ENCODE measurements at regions not wholly inside any gene's neighbourhood (a gene's known extent, or its start where the extent isn't known, plus 50 kb on each side); places are given as distances from the start of the nearest gene placed in this dataset.
"Not testable (repeated sequence)": the region's sequence is repeated elsewhere in the genome, so short reads cannot be mapped to it uniquely, and the experiment has no call there.

DNA sequence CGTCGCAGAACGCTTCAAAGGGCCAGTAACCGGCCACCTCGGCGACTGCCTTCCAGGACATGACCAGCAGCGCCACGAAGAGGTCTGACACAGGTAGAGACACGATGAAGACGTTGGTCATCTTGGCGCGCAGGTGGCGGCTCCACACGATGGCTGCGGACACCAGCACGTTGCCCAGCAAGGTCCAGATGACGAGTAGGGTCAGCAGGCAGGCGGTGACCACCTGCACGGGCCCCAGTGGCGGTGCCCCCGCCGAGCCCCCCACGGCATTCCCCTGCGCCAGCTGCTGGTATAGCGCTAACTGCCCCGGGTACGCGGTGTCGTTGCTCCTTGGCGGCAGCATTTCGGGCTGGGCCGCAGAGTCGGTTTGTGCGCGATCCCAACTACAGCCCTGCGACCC lies 2994.1 kb downstream of the RPIA start:
- not testable (repeated sequence) for TF ChIP-seq EZH2 (IDR thresholded peaks at IDR 0.05; ENCODE audit: low read depth, unreplicated experiment); EZH2phosphoT487 (IDR thresholded peaks at IDR 0.05; ENCODE audit: unreplicated experiment); ZNF114 (CRISPR knock-in tag; IDR thresholded peaks at IDR 0.05); POLR2AphosphoS5 (IDR thresholded peaks at IDR 0.05; ENCODE audit: low read depth); NANOG (IDR thresholded peaks at IDR 0.05; ENCODE audit: borderline replicate concordance); JUNB (IDR thresholded peaks at IDR 0.05; ENCODE audit: unreplicated experiment); CREB1 (CRISPR knock-in tag; IDR thresholded peaks at IDR 0.05; ENCODE audit: low read depth); STAT1 (IDR thresholded peaks at IDR 0.05; ENCODE audit: unreplicated experiment); ZNF331 (CRISPR knock-in tag; IDR thresholded peaks at IDR 0.05; ENCODE audit: low read depth)
- TF ChIP-seq, protein P1, sequence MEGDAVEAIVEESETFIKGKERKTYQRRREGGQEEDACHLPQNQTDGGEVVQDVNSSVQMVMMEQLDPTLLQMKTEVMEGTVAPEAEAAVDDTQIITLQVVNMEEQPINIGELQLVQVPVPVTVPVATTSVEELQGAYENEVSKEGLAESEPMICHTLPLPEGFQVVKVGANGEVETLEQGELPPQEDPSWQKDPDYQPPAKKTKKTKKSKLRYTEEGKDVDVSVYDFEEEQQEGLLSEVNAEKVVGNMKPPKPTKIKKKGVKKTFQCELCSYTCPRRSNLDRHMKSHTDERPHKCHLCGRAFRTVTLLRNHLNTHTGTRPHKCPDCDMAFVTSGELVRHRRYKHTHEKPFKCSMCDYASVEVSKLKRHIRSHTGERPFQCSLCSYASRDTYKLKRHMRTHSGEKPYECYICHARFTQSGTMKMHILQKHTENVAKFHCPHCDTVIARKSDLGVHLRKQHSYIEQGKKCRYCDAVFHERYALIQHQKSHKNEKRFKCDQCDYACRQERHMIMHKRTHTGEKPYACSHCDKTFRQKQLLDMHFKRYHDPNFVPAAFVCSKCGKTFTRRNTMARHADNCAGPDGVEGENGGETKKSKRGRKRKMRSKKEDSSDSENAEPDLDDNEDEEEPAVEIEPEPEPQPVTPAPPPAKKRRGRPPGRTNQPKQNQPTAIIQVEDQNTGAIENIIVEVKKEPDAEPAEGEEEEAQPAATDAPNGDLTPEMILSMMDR (conservative IDR thresholded peaks at IDR 0.05; ENCODE audit: low read depth in 2 of 2): not testable (repeated sequence)
- TF ChIP-seq, protein P2, sequence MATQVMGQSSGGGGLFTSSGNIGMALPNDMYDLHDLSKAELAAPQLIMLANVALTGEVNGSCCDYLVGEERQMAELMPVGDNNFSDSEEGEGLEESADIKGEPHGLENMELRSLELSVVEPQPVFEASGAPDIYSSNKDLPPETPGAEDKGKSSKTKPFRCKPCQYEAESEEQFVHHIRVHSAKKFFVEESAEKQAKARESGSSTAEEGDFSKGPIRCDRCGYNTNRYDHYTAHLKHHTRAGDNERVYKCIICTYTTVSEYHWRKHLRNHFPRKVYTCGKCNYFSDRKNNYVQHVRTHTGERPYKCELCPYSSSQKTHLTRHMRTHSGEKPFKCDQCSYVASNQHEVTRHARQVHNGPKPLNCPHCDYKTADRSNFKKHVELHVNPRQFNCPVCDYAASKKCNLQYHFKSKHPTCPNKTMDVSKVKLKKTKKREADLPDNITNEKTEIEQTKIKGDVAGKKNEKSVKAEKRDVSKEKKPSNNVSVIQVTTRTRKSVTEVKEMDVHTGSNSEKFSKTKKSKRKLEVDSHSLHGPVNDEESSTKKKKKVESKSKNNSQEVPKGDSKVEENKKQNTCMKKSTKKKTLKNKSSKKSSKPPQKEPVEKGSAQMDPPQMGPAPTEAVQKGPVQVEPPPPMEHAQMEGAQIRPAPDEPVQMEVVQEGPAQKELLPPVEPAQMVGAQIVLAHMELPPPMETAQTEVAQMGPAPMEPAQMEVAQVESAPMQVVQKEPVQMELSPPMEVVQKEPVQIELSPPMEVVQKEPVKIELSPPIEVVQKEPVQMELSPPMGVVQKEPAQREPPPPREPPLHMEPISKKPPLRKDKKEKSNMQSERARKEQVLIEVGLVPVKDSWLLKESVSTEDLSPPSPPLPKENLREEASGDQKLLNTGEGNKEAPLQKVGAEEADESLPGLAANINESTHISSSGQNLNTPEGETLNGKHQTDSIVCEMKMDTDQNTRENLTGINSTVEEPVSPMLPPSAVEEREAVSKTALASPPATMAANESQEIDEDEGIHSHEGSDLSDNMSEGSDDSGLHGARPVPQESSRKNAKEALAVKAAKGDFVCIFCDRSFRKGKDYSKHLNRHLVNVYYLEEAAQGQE (IDR thresholded peaks at IDR 0.05; ENCODE audit: unreplicated experiment): not testable (repeated sequence)
- TF ChIP-seq, protein P3, sequence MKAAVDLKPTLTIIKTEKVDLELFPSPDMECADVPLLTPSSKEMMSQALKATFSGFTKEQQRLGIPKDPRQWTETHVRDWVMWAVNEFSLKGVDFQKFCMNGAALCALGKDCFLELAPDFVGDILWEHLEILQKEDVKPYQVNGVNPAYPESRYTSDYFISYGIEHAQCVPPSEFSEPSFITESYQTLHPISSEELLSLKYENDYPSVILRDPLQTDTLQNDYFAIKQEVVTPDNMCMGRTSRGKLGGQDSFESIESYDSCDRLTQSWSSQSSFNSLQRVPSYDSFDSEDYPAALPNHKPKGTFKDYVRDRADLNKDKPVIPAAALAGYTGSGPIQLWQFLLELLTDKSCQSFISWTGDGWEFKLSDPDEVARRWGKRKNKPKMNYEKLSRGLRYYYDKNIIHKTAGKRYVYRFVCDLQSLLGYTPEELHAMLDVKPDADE (IDR thresholded peaks at IDR 0.05): not testable (repeated sequence)
- TF ChIP-seq, protein P4, sequence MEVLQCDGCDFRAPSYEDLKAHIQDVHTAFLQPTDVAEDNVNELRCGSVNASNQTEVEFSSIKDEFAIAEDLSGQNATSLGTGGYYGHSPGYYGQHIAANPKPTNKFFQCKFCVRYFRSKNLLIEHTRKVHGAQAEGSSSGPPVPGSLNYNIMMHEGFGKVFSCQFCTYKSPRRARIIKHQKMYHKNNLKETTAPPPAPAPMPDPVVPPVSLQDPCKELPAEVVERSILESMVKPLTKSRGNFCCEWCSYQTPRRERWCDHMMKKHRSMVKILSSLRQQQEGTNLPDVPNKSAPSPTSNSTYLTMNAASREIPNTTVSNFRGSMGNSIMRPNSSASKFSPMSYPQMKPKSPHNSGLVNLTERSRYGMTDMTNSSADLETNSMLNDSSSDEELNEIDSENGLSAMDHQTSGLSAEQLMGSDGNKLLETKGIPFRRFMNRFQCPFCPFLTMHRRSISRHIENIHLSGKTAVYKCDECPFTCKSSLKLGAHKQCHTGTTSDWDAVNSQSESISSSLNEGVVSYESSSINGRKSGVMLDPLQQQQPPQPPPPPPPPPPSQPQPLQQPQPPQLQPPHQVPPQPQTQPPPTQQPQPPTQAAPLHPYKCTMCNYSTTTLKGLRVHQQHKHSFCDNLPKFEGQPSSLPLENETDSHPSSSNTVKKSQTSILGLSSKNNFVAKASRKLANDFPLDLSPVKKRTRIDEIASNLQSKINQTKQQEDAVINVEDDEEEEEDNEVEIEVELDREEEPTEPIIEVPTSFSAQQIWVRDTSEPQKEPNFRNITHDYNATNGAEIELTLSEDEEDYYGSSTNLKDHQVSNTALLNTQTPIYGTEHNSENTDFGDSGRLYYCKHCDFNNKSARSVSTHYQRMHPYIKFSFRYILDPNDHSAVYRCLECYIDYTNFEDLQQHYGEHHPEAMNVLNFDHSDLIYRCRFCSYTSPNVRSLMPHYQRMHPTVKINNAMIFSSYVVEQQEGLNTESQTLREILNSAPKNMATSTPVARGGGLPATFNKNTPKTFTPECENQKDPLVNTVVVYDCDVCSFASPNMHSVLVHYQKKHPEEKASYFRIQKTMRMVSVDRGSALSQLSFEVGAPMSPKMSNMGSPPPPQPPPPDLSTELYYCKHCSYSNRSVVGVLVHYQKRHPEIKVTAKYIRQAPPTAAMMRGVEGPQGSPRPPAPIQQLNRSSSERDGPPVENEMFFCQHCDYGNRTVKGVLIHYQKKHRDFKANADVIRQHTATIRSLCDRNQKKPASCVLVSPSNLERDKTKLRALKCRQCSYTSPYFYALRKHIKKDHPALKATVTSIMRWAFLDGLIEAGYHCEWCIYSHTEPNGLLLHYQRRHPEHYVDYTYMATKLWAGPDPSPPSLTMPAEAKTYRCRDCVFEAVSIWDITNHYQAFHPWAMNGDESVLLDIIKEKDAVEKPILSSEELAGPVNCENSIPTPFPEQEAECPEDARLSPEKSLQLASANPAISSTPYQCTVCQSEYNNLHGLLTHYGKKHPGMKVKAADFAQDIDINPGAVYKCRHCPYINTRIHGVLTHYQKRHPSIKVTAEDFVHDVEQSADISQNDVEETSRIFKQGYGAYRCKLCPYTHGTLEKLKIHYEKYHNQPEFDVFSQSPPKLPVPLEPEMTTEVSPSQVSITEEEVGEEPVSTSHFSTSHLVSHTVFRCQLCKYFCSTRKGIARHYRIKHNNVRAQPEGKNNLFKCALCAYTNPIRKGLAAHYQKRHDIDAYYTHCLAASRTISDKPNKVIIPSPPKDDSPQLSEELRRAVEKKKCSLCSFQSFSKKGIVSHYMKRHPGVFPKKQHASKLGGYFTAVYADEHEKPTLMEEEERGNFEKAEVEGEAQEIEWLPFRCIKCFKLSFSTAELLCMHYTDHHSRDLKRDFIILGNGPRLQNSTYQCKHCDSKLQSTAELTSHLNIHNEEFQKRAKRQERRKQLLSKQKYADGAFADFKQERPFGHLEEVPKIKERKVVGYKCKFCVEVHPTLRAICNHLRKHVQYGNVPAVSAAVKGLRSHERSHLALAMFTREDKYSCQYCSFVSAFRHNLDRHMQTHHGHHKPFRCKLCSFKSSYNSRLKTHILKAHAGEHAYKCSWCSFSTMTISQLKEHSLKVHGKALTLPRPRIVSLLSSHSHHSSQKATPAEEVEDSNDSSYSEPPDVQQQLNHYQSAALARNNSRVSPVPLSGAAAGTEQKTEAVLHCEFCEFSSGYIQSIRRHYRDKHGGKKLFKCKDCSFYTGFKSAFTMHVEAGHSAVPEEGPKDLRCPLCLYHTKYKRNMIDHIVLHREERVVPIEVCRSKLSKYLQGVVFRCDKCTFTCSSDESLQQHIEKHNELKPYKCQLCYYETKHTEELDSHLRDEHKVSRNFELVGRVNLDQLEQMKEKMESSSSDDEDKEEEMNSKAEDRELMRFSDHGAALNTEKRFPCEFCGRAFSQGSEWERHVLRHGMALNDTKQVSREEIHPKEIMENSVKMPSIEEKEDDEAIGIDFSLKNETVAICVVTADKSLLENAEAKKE (CRISPR knock-in tag; IDR thresholded peaks at IDR 0.05): not testable (repeated sequence)

Data from GM23338 (cell line).